Lower lobe of right lung (tissue), 2 donors: ENCODE measurements at regions not wholly inside any gene's neighbourhood (a gene's known extent, or its start where the extent isn't known, plus 50 kb on each side); places are given as distances from the start of the nearest gene placed in this dataset.

ENCODE experiments used
- ATAC-seq, 2 donors: fragments of 200-7000 bp; cut with Tn5 transposase; one replicate each; pipeline ENCODE4 v1.9.1; 2020 to 2022; ENCODE audit warnings: mild to moderate bottlenecking in 2 of 2, moderate library complexity in 2 of 2
- DNase-seq: peaks from one replicate; pipeline ENCODE4 v3.0.0-alpha.2; 2020
- H3K27ac ChIP-seq: fragments of 200-600 bp; one replicate; pipeline ENCODE4 v1.8.0; 2022
- H3K27me3 ChIP-seq: fragments of 200-600 bp; one replicate; pipeline ENCODE4 v1.8.0; 2022; ENCODE audit warnings: low read depth
- H3K36me3 ChIP-seq: fragments of 200-600 bp; one replicate; pipeline ENCODE4 v1.8.0; 2022; ENCODE audit warnings: mild to moderate bottlenecking
- H3K4me1 ChIP-seq: fragments of 200-600 bp; one replicate; pipeline ENCODE4 v1.8.0; 2022
- H3K4me3 ChIP-seq: fragments of 200-600 bp; one replicate; pipeline ENCODE4 v1.8.0; 2022; ENCODE audit warnings: mild to moderate bottlenecking
- H3K9me3 ChIP-seq: fragments of 200-600 bp; one replicate; pipeline ENCODE4 v1.8.0; 2022
- CTCF ChIP-seq: fragments of 200-600 bp; IDR thresholded peaks from one replicate; pipeline ENCODE4 v1.8.0; 2022; ENCODE audit warnings: antibody characterized with exemption, mild to moderate bottlenecking
- intact Hi-C: fragments of 100-400 bp; cut with DNase I; formaldehyde crosslinking; loops from one replicate; pipeline ENCODE4 v1.11.0; 2022
- donor health status: DM: no; HTN: yes; CAD: no; lungs with severe emphysema.

DNA sequence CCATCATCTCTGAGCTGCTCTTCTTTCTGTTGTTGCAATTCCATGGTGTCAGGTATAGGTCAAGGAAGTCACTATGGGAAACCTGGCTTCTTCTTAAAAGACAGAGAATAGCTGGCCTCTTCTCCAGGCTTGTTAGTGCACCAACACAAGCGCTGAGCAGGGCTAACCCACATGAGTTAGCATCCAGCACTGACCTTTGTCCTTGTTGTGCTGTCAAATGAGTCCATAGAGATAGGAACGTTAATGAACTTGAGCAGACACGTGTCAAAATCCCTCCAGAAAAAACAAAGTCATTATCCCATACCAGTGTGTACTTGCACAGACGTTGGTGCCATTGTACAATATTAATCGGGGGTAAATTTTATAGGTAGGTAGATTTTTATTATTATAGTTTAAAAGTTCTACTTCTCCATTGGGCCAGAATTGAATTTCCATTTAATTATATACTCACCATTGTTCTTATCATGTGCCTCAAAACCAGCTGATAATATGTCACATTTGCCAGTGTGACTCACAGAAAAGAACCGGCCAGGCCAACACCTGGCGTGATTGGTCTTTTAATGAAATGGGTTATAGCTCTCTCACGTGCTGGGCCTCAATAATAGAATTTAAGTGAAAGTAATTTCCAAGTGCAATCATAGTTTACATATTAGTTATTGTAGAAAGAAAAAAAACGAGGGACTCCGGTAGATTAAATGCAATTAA, 468.8 kb upstream of the MGMT start:
- TF ChIP-seq CTCF = no peak
- ATAC-seq = no peak

DNA sequence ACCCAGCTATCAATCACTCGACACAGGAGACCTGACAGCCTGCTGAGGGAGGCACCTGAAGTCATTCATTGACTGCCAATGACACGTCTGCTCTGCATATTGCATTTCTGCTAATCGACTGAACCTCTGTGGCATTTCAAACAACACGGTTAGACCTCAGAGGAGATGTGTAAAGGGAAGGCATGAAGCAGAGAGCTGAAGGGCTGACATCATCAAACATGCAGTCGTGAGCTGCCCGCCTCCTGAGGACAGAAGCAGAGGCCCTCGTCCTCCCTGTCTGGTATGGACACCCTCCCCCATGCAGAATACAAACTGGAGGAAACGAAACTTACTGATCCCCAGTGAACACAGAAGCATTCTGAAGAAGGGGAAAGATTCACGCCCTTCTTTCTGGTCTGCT, 462.6 kb upstream of the MGMT start:
- Histone ChIP-seq H3K27me3 (no peaks in the 10 kb centered on the region), H3K4me3 (no peak overlapping the region), H3K9me3 (no peaks in the 10 kb centered on the region), H3K27ac (no peak overlapping the region), H3K36me3 (no peaks in the 10 kb centered on the region), H3K4me1 (no peaks in the 10 kb centered on the region)
- DNase-seq (no peak), ATAC-seq (no peak)
- intact Hi-C loops = no loop called here
- no peak for TF ChIP-seq CTCF

More for the DNA sequence above, 468.8 kb upstream of the MGMT start:
- Histone ChIP-seq H3K4me3 (no peak overlapping the region), H3K27me3 (no peaks in the 10 kb centered on the region), H3K36me3 (no peaks in the 10 kb centered on the region), H3K27ac (no peak overlapping the region), H3K4me1 (no peaks in the 10 kb centered on the region), H3K9me3 (no peaks in the 10 kb centered on the region)
- DNase-seq = no peak
- intact Hi-C loops = no loop called here

- Histone ChIP-seq H3K9me3 (no peaks in the 10 kb centered on the region), H3K4me3 (no peak overlapping the region), H3K36me3 (no peaks in the 10 kb centered on the region), H3K27ac (no peak overlapping the region), H3K4me1 (no peaks in the 10 kb centered on the region), H3K27me3 (no peaks in the 10 kb centered on the region)
- TF ChIP-seq CTCF = no peak
- DNase-seq (no peak), ATAC-seq (no peak)
- intact Hi-C loops = no loop called here
Observed at GRCh38 chr10:129005080-129005479, 462.0 kb upstream of the MGMT start.

- intact Hi-C loops = no loop called here
- DNase-seq (no peak), ATAC-seq (no peak)
- H3K4me1 ChIP-seq = no peaks in the 10 kb centered on the region
- H3K27me3 ChIP-seq = no peaks in the 10 kb centered on the region
- H3K4me3 ChIP-seq = no peak overlapping the region
- H3K27ac ChIP-seq = no peak overlapping the region
- TF ChIP-seq CTCF = no peak
- no peaks in the 10 kb centered on the region for H3K36me3 ChIP-seq
- H3K9me3 ChIP-seq = no peaks in the 10 kb centered on the region
Observed at GRCh38 chr10:129005804-129006203, 461.2 kb upstream of the MGMT start.

GRCh38 chr10:129018511-129018910, 448.5 kb upstream of the MGMT start:
- ATAC-seq = no peak
- intact Hi-C loops = no loop called here
- TF ChIP-seq CTCF = no peak

More at GRCh38 chr10:129018511-129018910, 448.5 kb upstream of the MGMT start:
- H3K4me3 ChIP-seq = no peak overlapping the region
- H3K4me1 ChIP-seq = peaks cover 4% of the 10 kb centered on the region
- no peak for DNase-seq
- H3K36me3 ChIP-seq = no peaks in the 10 kb centered on the region
- no peaks in the 10 kb centered on the region for H3K9me3 ChIP-seq
- no peak overlapping the region for H3K27ac ChIP-seq
- peaks cover 8% of the 10 kb centered on the region for H3K27me3 ChIP-seq
